Fibroblast of lung (primary cell): ENCODE measurements at regions not wholly inside any gene's neighbourhood (a gene's known extent, or its start where the extent isn't known, plus 50 kb on each side); places are given as distances from the start of the nearest gene placed in this dataset.

Experiments used
- CTCF ChIP-seq, 2 donors: IDR thresholded peaks in 1 of 2; conservative IDR thresholded peaks in 1 of 2; 1 replicate in 1 of 2; 2 replicates in 1 of 2; pipeline ENCODE4 v1.5.1; 2011 to 2012; ENCODE audit warnings: low read length in 2 of 2, control low read depth in 1 of 2, inconsistent platforms in 1 of 2, low read depth in 1 of 2, mild to moderate bottlenecking in 1 of 2
- EZH2 ChIP-seq: IDR thresholded peaks from 2 replicates; pipeline ENCODE4 v1.5.1; 2012; ENCODE audit warnings: low read length, control low read depth, mild to moderate bottlenecking; ENCODE audit errors: missing control alignments

DNA sequence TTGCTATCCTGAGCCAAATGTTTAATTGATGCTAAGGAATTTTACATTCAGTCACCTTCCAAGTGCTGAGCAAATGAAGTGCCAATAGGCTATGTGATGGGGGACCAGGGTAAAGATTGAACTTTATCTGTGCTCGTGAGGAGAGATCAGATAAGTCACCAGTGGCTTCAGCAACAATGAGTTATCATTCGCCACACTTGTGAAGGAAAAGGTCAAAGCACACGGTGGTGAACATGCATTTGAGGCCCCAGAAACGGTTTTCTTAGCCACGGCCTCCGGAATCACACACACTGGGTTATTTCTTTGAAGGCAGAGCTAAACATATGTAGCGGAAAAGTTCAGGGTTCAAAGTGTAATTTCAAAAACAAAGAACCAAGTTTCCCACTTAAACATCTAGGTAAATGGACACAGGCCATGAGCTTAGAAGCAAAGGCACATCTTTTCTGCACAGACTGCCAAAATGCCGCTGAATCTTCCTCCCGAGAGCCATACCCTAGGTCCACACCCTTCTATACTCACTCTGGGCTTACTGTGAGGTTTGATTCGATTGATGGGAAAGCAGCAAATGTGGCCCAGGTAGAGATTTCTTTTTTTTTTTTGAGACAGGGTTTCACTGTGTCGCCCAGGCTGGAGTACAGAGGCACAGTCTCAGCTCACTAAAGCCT is 268.5 kb downstream of the SHQ1 start:
- TF ChIP-seq CTCF (conservative IDR thresholded peaks at IDR 0.05 in 1 of 2, IDR thresholded peaks at IDR 0.05 in 1 of 2; ENCODE audit: low read depth in 1 of 2, low read length in 2 of 2) (no peak), EZH2 (no peak)
